Adrenal gland (tissue), 9 donors: ENCODE measurements at regions not wholly inside any gene's neighbourhood (a gene's known extent, or its start where the extent isn't known, plus 50 kb on each side); places are given as distances from the start of the nearest gene placed in this dataset.
"Not testable (repeated sequence)": the region's sequence is repeated elsewhere in the genome, so short reads cannot be mapped to it uniquely, and the experiment has no call there.

Experiments used
- DNase-seq, 7 donors: peaks; one replicate each; pipeline ENCODE4 v3.0.0-alpha.2; 2019 to 2020
- H3K27ac ChIP-seq, 5 donors: fragments of 200-600 bp; sonication (generic) in 4 of 5; 1 replicate in 3 of 5; 2 replicates in 2 of 5; pipeline versions ENCODE4 v1.5.1 to v1.8.0; 2016 to 2020; ENCODE audit warnings: mild to moderate bottlenecking in 1 of 5
- H3K27me3 ChIP-seq: fragments of 200-600 bp; 2 replicates; pipeline ENCODE4 v1.8.0; 2021
- H3K36me3 ChIP-seq, 2 donors: fragments of 200-600 bp; replicated peaks in 1 of 2; 1 replicate in 1 of 2; 2 replicates in 1 of 2; pipeline versions ENCODE4 v1.5.1 to v1.8.0; 2018 to 2022
- H3K4me1 ChIP-seq, 2 donors: fragments of 200-600 bp; replicated peaks in 1 of 2; 1 replicate in 1 of 2; 2 replicates in 1 of 2; pipeline versions ENCODE4 v1.5.1 to v1.8.0; 2018 to 2021
- H3K4me3 ChIP-seq, 4 donors: fragments of 200-600 bp; sonication (generic) in 3 of 4; one replicate each; pipeline ENCODE4 v1.5.1; 2016 to 2018
- H3K9me3 ChIP-seq, 3 donors: fragments of 200-600 bp; sonication (generic) in 1 of 3; replicated peaks in 1 of 3; 1 replicate in 2 of 3; 2 replicates in 1 of 3; pipeline versions ENCODE4 v1.5.1 to v1.8.0; 2016 to 2021
- CTCF ChIP-seq, 6 experiments: fragments of 450-650 bp in 4 of 6; fragments of 200-600 bp in 2 of 6; sonication (generic) in 1 of 6; IDR thresholded peaks; 1 replicate in 5 of 6; 2 replicates in 1 of 6; pipeline versions ENCODE4 v1.5.1 to v1.8.0; 2016 to 2021; ENCODE audit warnings: antibody characterized with exemption in 6 of 6, mild to moderate bottlenecking in 2 of 6, moderate library complexity in 1 of 6
- POLR2A ChIP-seq, 2 donors: fragments of 450-650 bp; IDR thresholded peaks; one replicate each; pipeline ENCODE4 v1.6.1; 2017; ENCODE audit warnings: antibody characterized with exemption in 2 of 2, mild to moderate bottlenecking in 2 of 2, moderate library complexity in 1 of 2
- WGBS, 4 donors: extraction: QIAGEN DNeasy Blood & Tissue Kit in 2 of 4; methylation state at CpG; one replicate each; pipeline versions ENCODE4 v1.1.5 to v1.1.7; 2013 to 2017; 5-methylcytosine and 5-hydroxymethylcytosine counted together
- intact Hi-C, 2 donors: fragments of 100-400 bp; cut with DNase I; formaldehyde crosslinking; loops; one replicate each; pipeline versions ENCODE4 v1.14.1 to v1.15.0; 2022 to 2023
- donor health status: healthy with polysubstance abuse.
- donor health status: Bipolar disorder and iron deficiency.
- donor health status: DM: yes; HTN: yes; CAD: no.
- donor health status: DM: no; HTN: no; CAD: no.
- donor health status: DM: no; HTN: no; CAD: no.

GRCh38 chr4:63063760-63064159, 1345.5 kb downstream of the TECRL start:
- Histone ChIP-seq H3K27me3 (no peaks in the 10 kb centered on the region), H3K36me3 (no peaks in the 10 kb centered on the region), H3K9me3 (no peaks in the 10 kb centered on the region), H3K4me1 (no peaks in the 10 kb centered on the region), H3K4me3 (no peak overlapping the region), H3K27ac (no peak overlapping the region)
- DNase-seq = no peak
- TF ChIP-seq CTCF (IDR thresholded peaks at IDR 0.05) (no peak), POLR2A (IDR thresholded peaks at IDR 0.05) (no peak)
- 40 to 59% (median 45%) methylated on average over 4 of the region's 4 CpGs for WGBS, 4 donors
- intact Hi-C loops = no loop called here

DNA sequence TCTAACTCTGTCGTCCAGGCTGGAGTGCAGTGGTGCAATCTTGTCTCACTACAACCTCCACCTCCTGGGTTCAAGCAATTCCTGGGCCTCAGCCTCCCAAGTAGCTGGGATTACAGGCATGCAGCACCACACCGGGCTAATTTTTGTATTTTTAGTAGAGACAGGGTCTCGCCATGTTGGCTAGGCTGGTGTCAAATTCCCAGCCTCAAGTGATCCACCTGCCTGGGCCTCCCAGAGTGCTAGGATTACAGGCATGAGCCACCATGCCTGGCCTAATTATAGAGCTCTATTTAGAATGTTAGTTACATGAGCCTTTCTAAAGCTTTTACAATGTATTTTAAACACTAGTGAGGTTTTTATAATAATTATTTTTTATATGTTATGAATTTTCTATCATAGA, 1346.4 kb downstream of the TECRL start:
- H3K27me3 ChIP-seq, H3K4me1 ChIP-seq, H3K4me3 ChIP-seq, H3K36me3 ChIP-seq, H3K9me3 ChIP-seq, DNase-seq, intact Hi-C loops, H3K27ac ChIP-seq: not testable (repeated sequence)
- 83 to 90% (median 87%) methylated on average over 3 of the region's 3 CpGs for WGBS, 4 donors

GRCh38 chr4:63049726-63050125, 1359.5 kb downstream of the TECRL start:
- 25 to 84% (median 63%) methylated on average over 1 of the region's 1 CpG for WGBS, 4 donors
- intact Hi-C loops = no loop called here
- Histone ChIP-seq H3K27me3 (no peaks in the 10 kb centered on the region), H3K4me3 (no peak overlapping the region), H3K27ac (no peak overlapping the region), H3K36me3 (no peaks in the 10 kb centered on the region), H3K4me1 (no peaks in the 10 kb centered on the region), H3K9me3 (no peaks in the 10 kb centered on the region)
- TF ChIP-seq POLR2A (IDR thresholded peaks at IDR 0.05) (no peak), CTCF (IDR thresholded peaks at IDR 0.05) (no peak)
- no peak for DNase-seq

GRCh38 chr4:63049278-63049677, 1360.0 kb downstream of the TECRL start:
- WGBS, 4 donors = 33 to 44% (median 41%) methylated on average over 1 of the region's 1 CpG
- no peaks in the 10 kb centered on the region for H3K9me3 ChIP-seq
- no peak for TF ChIP-seq POLR2A (IDR thresholded peaks at IDR 0.05)
- no peak for TF ChIP-seq CTCF (IDR thresholded peaks at IDR 0.05)
- no peak overlapping the region for H3K4me3 ChIP-seq
- intact Hi-C loops = no loop called here
- H3K27me3 ChIP-seq = no peaks in the 10 kb centered on the region
- no peaks in the 10 kb centered on the region for H3K4me1 ChIP-seq
- no peak overlapping the region for H3K27ac ChIP-seq
- H3K36me3 ChIP-seq = no peaks in the 10 kb centered on the region
- no peak for DNase-seq

DNA sequence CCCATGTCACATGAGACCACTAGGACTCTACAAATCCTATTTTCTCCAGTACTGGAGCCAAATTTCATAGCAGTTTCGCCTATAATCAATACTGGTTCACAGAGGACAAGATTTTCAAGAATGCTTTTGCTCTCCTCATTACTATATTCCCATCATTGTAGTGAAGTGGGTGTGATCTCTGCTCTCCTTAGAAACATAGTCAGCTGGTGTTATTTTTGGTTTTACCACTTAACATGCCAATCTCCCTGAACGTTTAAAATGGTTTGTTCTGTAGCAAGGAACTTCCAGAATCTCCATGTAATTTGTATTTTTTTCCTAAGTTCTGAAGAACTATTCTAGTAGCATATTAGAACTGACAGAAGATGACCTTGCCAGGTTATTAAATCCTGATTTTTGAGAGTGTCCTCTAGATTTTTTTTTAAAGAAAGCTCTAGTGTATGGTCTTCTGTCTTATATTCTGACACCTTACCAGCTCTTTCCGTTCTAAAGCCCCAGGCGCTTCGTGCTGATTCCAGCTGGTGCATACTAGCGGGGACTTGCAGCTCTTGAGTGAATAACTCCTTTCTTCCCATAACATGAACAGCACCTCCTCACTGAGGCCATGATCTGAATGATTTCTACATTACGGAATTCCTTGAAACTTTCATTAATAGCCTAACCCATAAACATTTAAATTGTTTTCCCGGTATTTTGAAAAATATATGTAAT, 1372.9 kb downstream of the TECRL start:
- H3K27ac ChIP-seq = no peak overlapping the region
- no peak for DNase-seq
- H3K9me3 ChIP-seq = no peaks in the 10 kb centered on the region
- no peaks in the 10 kb centered on the region for H3K36me3 ChIP-seq
- intact Hi-C loops = no loop called here
- WGBS, 4 donors = 66 to 71% (median 67%) methylated on average over 8 of the region's 8 CpGs
- no peak for TF ChIP-seq CTCF (IDR thresholded peaks at IDR 0.05)
- TF ChIP-seq POLR2A (IDR thresholded peaks at IDR 0.05) = no peak
- no peak overlapping the region for H3K4me3 ChIP-seq
- H3K27me3 ChIP-seq = no peaks in the 10 kb centered on the region
- no peaks in the 10 kb centered on the region for H3K4me1 ChIP-seq
